ENCODE measurements at regions not wholly inside any gene's neighbourhood (a gene's known extent, or its start where the extent isn't known, plus 50 kb on each side); places are given as distances from the start of the nearest gene placed in this dataset.

DNA sequence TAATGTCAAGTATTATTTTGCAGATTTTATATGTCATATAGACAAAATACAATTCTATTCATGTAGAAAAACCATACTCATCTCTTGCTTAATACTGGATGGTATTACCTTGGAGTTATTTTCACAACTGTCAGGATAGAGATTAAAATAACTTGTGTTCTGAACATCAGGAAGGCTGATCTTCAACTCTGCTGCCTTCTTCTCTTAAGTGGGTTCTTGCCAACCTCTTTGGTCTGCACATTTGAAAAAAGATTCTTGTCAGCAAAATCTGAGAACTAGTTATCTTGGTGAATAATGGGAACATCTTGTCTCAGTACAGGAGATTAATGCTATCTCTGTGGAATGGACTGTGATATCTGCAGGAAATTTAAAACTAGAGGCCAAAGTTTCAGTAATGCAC lies 95.2 kb upstream of the FAM216B start (continued):
- TF ChIP-seq, protein P1, sequence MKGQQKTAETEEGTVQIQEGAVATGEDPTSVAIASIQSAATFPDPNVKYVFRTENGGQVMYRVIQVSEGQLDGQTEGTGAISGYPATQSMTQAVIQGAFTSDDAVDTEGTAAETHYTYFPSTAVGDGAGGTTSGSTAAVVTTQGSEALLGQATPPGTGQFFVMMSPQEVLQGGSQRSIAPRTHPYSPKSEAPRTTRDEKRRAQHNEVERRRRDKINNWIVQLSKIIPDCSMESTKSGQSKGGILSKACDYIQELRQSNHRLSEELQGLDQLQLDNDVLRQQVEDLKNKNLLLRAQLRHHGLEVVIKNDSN (IDR thresholded peaks at IDR 0.05; ENCODE audit: borderline replicate concordance, low read depth), result no peak

DNA sequence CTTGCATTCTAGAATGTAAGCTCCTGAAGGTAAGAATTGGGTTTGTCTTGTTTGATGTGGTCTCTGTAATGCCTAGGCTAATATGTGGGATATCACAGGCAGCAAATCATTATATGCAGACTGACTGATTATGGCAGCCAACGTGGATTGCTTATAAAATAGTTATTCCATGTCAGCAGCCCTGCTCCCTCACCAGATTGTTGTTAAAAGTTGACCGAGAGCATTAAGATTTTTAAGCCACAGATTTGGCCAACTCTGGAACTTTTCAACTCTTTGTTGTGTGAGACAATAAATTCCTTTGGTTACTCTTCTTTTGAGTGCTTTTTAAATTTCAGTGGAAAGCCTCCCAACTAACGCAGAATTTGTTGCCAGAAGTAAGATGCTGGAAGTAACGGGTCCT lies 92.6 kb upstream of the FAM216B start:
- Histone ChIP-seq H3K27me3 (ENCODE audit: insufficient read depth) (no peaks in the 10 kb centered on the region), H3K4me1 (ENCODE audit: control insufficient read depth in 1 of 2, insufficient read depth in 2 of 2, low read depth in 1 of 2, low read length in 1 of 2) (no peaks in the 10 kb centered on the region), H3K27ac (ENCODE audit: low read depth in 2 of 2, low read length in 1 of 2) (no peak overlapping the region), H3K4me2 (no peak overlapping the region), H3K9me2 (no peaks in the 10 kb centered on the region), H3K9ac (no peak overlapping the region), H3K36me3 (replicated peaks in 1 of 2; ENCODE audit: control insufficient read depth in 1 of 2, insufficient read depth in 2 of 2, low read length in 1 of 2) (no peaks in the 10 kb centered on the region), H4K20me1 (ENCODE audit: insufficient read depth) (no peaks in the 10 kb centered on the region), H3F3A (replicated peaks; ENCODE audit: insufficient read depth) (no peaks in the 10 kb centered on the region), H3K4me3 (ENCODE audit: low read depth in 2 of 2, low read length in 1 of 2) (no peak overlapping the region), H3K9me3 (no peaks in the 10 kb centered on the region), H3K79me2 (ENCODE audit: insufficient read depth) (no peaks in the 10 kb centered on the region), H2AFZ (ENCODE audit: low read depth) (no peak overlapping the region)
- no peak for TF ChIP-seq CTCF (IDR thresholded peaks at IDR 0.05)
- TF ChIP-seq, protein P1 (IDR thresholded peaks at IDR 0.05; ENCODE audit: borderline replicate concordance, low read depth), result no peak
- TF ChIP-seq IRF3 (IDR thresholded peaks at IDR 0.05; ENCODE audit: low read depth, low read length), result no peak
- TF ChIP-seq FOXM1 (IDR thresholded peaks at IDR 0.05; ENCODE audit: low read depth), result no peak
- no peak for TF ChIP-seq MEF2A (IDR thresholded peaks at IDR 0.05; ENCODE audit: borderline replicate concordance, low read depth)
- no peak for TF ChIP-seq TEAD4 (IDR thresholded peaks at IDR 0.05; ENCODE audit: borderline replicate concordance, insufficient read depth)
- no peak for TF ChIP-seq NFIC (IDR thresholded peaks at IDR 0.05; ENCODE audit: borderline replicate concordance)
- no peak for TF ChIP-seq POLR2AphosphoS5 (IDR thresholded peaks at IDR 0.05; ENCODE audit: low read depth, low read length)
- TF ChIP-seq CHD2 (IDR thresholded peaks at IDR 0.05; ENCODE audit: low read length, partially characterized antibody), result no peak
- no peak for TF ChIP-seq GATA2 (CRISPR knock-in tag; IDR thresholded peaks at IDR 0.05)
- no peak for TF ChIP-seq FOSL2 (IDR thresholded peaks at IDR 0.05; ENCODE audit: borderline replicate concordance, low read depth)
- no peak for TF ChIP-seq NRF1 (IDR thresholded peaks at IDR 0.05; ENCODE audit: low read depth, low read length)
- TF ChIP-seq, protein P2, sequence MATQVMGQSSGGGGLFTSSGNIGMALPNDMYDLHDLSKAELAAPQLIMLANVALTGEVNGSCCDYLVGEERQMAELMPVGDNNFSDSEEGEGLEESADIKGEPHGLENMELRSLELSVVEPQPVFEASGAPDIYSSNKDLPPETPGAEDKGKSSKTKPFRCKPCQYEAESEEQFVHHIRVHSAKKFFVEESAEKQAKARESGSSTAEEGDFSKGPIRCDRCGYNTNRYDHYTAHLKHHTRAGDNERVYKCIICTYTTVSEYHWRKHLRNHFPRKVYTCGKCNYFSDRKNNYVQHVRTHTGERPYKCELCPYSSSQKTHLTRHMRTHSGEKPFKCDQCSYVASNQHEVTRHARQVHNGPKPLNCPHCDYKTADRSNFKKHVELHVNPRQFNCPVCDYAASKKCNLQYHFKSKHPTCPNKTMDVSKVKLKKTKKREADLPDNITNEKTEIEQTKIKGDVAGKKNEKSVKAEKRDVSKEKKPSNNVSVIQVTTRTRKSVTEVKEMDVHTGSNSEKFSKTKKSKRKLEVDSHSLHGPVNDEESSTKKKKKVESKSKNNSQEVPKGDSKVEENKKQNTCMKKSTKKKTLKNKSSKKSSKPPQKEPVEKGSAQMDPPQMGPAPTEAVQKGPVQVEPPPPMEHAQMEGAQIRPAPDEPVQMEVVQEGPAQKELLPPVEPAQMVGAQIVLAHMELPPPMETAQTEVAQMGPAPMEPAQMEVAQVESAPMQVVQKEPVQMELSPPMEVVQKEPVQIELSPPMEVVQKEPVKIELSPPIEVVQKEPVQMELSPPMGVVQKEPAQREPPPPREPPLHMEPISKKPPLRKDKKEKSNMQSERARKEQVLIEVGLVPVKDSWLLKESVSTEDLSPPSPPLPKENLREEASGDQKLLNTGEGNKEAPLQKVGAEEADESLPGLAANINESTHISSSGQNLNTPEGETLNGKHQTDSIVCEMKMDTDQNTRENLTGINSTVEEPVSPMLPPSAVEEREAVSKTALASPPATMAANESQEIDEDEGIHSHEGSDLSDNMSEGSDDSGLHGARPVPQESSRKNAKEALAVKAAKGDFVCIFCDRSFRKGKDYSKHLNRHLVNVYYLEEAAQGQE (IDR thresholded peaks at IDR 0.05; ENCODE audit: low read depth, low read length), result no peak
- no peak for DNase-seq
- ChIA-PET POLR2A (no interaction called here), CTCF (no interaction called here)
- 48% methylated on average over 4 of the region's 4 CpGs for WGBS (ENCODE audit: low lambda C conversion rate)
